GM12891 (cell line): ENCODE measurements at regions not wholly inside any gene's neighbourhood (a gene's known extent, or its start where the extent isn't known, plus 50 kb on each side); places are given as distances from the start of the nearest gene placed in this dataset.

Source experiments
- POLR2A ChIP-seq: IDR thresholded peaks from 2 replicates; pipeline ENCODE4 v1.6.1; 2011; ENCODE audit warnings: low read depth, low read length, control low read depth
- TAF1 ChIP-seq: IDR thresholded peaks from 2 replicates; pipeline ENCODE4 v1.6.1; 2011; ENCODE audit warnings: low read depth, low read length, control low read depth

- TF ChIP-seq POLR2A (no peak), TAF1 (no peak)
These were observed 51.2 kb upstream of the PRR23C start for GRCh38 chr3:139095803-139096466.
